OCI-LY1 (cell line): ENCODE measurements at regions not wholly inside any gene's neighbourhood (a gene's known extent, or its start where the extent isn't known, plus 50 kb on each side); places are given as distances from the start of the nearest gene placed in this dataset.

Source experiments
- EZH2 ChIP-seq: fragments of 200-600 bp; sonication (generic), shearing (Covaris generic); IDR thresholded peaks from 2 replicates; pipeline ENCODE4 v1.8.0; 2017; ENCODE audit warnings: borderline replicate concordance, mixed run types, mild to moderate bottlenecking, antibody characterized with exemption, low read length, moderate library complexity, mixed read lengths
- TF ChIP-seq, protein P1 (sequence below): fragments of 200-600 bp; sonication (generic), shearing (Covaris generic); IDR thresholded peaks from 2 replicates; pipeline ENCODE4 v1.5.1; 2017; ENCODE audit warnings: mild to moderate bottlenecking, antibody characterized with exemption, low read length, moderate library complexity, mixed read lengths

DNA sequence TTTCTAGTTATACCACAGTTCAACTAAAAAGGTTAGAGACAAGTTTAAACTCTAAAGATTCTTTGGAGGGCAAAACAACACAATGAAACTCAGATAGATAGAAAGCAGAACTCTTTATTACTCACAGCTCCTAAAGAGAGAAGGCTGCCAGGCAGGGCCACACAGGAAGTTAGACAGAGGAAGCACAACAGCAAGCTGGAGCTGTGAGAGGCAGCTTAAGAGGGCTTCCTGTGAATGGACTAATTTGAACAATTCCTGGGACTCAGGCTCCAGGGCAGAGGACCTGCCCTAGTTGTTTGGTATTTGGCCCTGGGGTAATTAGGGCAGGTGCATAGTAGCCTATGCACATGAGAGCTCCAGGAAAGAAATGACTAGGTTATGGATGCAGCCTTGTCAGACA is 803.6 kb downstream of the DIAPH3 start:
- TF ChIP-seq, protein P1, sequence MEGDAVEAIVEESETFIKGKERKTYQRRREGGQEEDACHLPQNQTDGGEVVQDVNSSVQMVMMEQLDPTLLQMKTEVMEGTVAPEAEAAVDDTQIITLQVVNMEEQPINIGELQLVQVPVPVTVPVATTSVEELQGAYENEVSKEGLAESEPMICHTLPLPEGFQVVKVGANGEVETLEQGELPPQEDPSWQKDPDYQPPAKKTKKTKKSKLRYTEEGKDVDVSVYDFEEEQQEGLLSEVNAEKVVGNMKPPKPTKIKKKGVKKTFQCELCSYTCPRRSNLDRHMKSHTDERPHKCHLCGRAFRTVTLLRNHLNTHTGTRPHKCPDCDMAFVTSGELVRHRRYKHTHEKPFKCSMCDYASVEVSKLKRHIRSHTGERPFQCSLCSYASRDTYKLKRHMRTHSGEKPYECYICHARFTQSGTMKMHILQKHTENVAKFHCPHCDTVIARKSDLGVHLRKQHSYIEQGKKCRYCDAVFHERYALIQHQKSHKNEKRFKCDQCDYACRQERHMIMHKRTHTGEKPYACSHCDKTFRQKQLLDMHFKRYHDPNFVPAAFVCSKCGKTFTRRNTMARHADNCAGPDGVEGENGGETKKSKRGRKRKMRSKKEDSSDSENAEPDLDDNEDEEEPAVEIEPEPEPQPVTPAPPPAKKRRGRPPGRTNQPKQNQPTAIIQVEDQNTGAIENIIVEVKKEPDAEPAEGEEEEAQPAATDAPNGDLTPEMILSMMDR: no peak
- TF ChIP-seq EZH2: no peak
